Endothelial cell of umbilical vein (primary cell): ENCODE measurements at regions not wholly inside any gene's neighbourhood (a gene's known extent, or its start where the extent isn't known, plus 50 kb on each side); places are given as distances from the start of the nearest gene placed in this dataset.

ENCODE experiments used
- BruUV-seq: library from RNA; stranded (reverse); fragments of 400-500 nt; replicated peaks from 2 replicates; lab custom pipeline; 2021; lab: Mats Ljungman, UMichigan
- CTCF ChIA-PET: fragments of 300-600, 350-600 bp; sonication (Branson Sonifier 250); formaldehyde crosslinking; loops from one replicate; lab custom pipeline; 2021; ENCODE audit warnings: antibody characterized with exemption, inconsistent platforms; lab: Charles Lee
- POLR2A ChIA-PET: fragments of 300-600, 350-600 bp; sonication (Branson Sonifier 250); formaldehyde crosslinking; loops from one replicate; lab custom pipeline; 2021; ENCODE audit warnings: antibody characterized with exemption, inconsistent platforms; lab: Charles Lee
- DNase-seq: peaks from one replicate; pipeline ENCODE4 v3.0.0-alpha.2; 2011; ENCODE audit warnings: low read depth, low spot score
- FAIRE-seq: peaks from 2 replicates; lab custom pipeline; 2011; peaks lifted over from hg19 to GRCh38; lab: Jason Lieb, UNC
- H2AFZ ChIP-seq: 2 replicates; pipeline ENCODE4 v1.6.0; 2012; ENCODE audit warnings: low read depth, low read length, control low read depth, inconsistent platforms
- H3K27ac ChIP-seq: 2 replicates; pipeline ENCODE4 v1.5.1; 2011; ENCODE audit warnings: low read depth, mild to moderate bottlenecking, control low read depth, low read length, moderate library complexity; ENCODE audit not compliant: insufficient read depth
- H3K27me3 ChIP-seq, 2 experiments: 2 replicates each; pipeline versions ENCODE4 v1.6.0 to v1.6.1; 2011; ENCODE audit warnings: low read length in 2 of 2, mixed read lengths in 1 of 2; ENCODE audit not compliant: control insufficient read depth in 2 of 2, insufficient read depth in 2 of 2
- H3K36me3 ChIP-seq, 2 experiments: 2 replicates in 1 of 2; 3 replicates in 1 of 2; pipeline ENCODE4 v1.5.1; 2011; ENCODE audit warnings: low read length in 2 of 2, mild to moderate bottlenecking in 1 of 2, moderate library complexity in 1 of 2; ENCODE audit not compliant: control insufficient read depth in 2 of 2, insufficient read depth in 2 of 2; ENCODE audit errors: extremely low read depth in 1 of 2
- H3K4me1 ChIP-seq: 3 replicates; pipeline ENCODE4 v1.5.1; 2011; ENCODE audit warnings: mild to moderate bottlenecking, low read length; ENCODE audit not compliant: control insufficient read depth, insufficient read depth; ENCODE audit errors: extremely low read depth
- H3K4me2 ChIP-seq: 2 replicates; pipeline ENCODE4 v1.6.1; 2011; ENCODE audit warnings: low read length, control low read depth, mixed read lengths; ENCODE audit not compliant: insufficient read depth
- H3K4me3 ChIP-seq, 3 experiments: fragments of 200-600 bp in 1 of 3; sonication (generic), shearing (Covaris generic) in 1 of 3; replicated peaks in 1 of 3; 2 replicates each; pipeline ENCODE4 v1.5.1; 2011 to 2016; ENCODE audit warnings: control low read depth in 3 of 3, low read length in 3 of 3, mild to moderate bottlenecking in 2 of 3, inconsistent platforms in 1 of 3, low read depth in 1 of 3, moderate library complexity in 1 of 3; ENCODE audit not compliant: insufficient read depth in 1 of 3
- H3K79me2 ChIP-seq: 2 replicates; pipeline ENCODE4 v1.6.0; 2012; ENCODE audit warnings: low read length, inconsistent platforms; ENCODE audit not compliant: control insufficient read depth, insufficient read depth
- H3K9ac ChIP-seq: replicated peaks from 2 replicates; pipeline ENCODE3; 2011; ENCODE audit warnings: low read length, control low read depth; ENCODE audit not compliant: insufficient read depth; ENCODE audit errors: extremely low read depth
- H3K9me1 ChIP-seq: replicated peaks from 3 replicates; pipeline ENCODE4 v1.6.0; 2011; ENCODE audit warnings: mild to moderate bottlenecking, low read length; ENCODE audit not compliant: control insufficient read depth, insufficient read depth; ENCODE audit errors: extremely low read depth
- H3K9me3 ChIP-seq: replicated peaks from 2 replicates; pipeline ENCODE4 v1.5.1; 2012; ENCODE audit warnings: low read length, inconsistent platforms; ENCODE audit not compliant: control insufficient read depth, insufficient read depth
- H4K20me1 ChIP-seq: replicated peaks from 2 replicates; pipeline ENCODE3; 2011; ENCODE audit warnings: mild to moderate bottlenecking, low read length; ENCODE audit not compliant: control insufficient read depth, insufficient read depth; ENCODE audit errors: extremely low read depth
- EZH2 ChIP-seq: IDR thresholded peaks from 2 replicates; pipeline ENCODE4 v1.6.1; 2012; ENCODE audit warnings: borderline replicate concordance, low read depth, mild to moderate bottlenecking, moderate library complexity, low read length, inconsistent platforms; ENCODE audit not compliant: severe bottlenecking
- FOS ChIP-seq: IDR thresholded peaks from 2 replicates; pipeline ENCODE4 v1.6.1; 2011; ENCODE audit warnings: mild to moderate bottlenecking, low read length, moderate library complexity, borderline replicate concordance; ENCODE audit not compliant: insufficient read depth
- GATA2 ChIP-seq: IDR thresholded peaks from 2 replicates; pipeline ENCODE4 v1.7.0; 2011; ENCODE audit warnings: low read depth, mild to moderate bottlenecking, moderate library complexity, mixed read lengths, low read length; ENCODE audit not compliant: insufficient read length, insufficient read depth
- JUN ChIP-seq: IDR thresholded peaks from 2 replicates; pipeline ENCODE4 v1.6.1; 2011; ENCODE audit warnings: borderline replicate concordance, low read depth; ENCODE audit not compliant: insufficient read length, insufficient read depth
- MYC ChIP-seq: IDR thresholded peaks from one replicate; pipeline ENCODE4 v1.6.1; 2011; ENCODE audit warnings: mild to moderate bottlenecking, low read depth, low read length
- POLR2A ChIP-seq: IDR thresholded peaks from 2 replicates; pipeline ENCODE4 v1.6.1; 2012; ENCODE audit warnings: low read depth, mild to moderate bottlenecking, control low read depth, low read length
- POLR2AphosphoS5 ChIP-seq: IDR thresholded peaks from 2 replicates; pipeline ENCODE4 v1.6.1; 2012; ENCODE audit warnings: low read depth, mild to moderate bottlenecking, control low read depth, low read length, moderate library complexity; ENCODE audit not compliant: insufficient read depth
- dilution Hi-C: fragments of 300-500 bp; cut with MboI; formaldehyde crosslinking; loops from one replicate; pipeline ENCODE4 v1.15.0; 2019; ENCODE audit warnings: low sequenced_read_pairs; ENCODE audit not compliant: extremely low pct_ligation_motif_present
- intact Hi-C: fragments of 100-400 bp; cut with micrococcal nuclease; formaldehyde crosslinking; loops from one replicate; pipeline ENCODE4 v1.10.0; 2022
- TF ChIP-seq, protein P1 (sequence below), 2 donors: IDR thresholded peaks; 1 replicate in 1 of 2; 2 replicates in 1 of 2; pipeline ENCODE4 v1.5.1; 2011; ENCODE audit warnings: low read length in 2 of 2, mild to moderate bottlenecking in 2 of 2, moderate library complexity in 2 of 2, control low read depth in 1 of 2, inconsistent platforms in 1 of 2, low read depth in 1 of 2; ENCODE audit not compliant: insufficient read depth in 1 of 2; ENCODE audit errors: extremely low read depth in 1 of 2
- TF ChIP-seq, protein P2 (sequence below): IDR thresholded peaks from 2 replicates; pipeline ENCODE4 v1.6.1; 2011; ENCODE audit not compliant: insufficient read depth, insufficient read length

DNA sequence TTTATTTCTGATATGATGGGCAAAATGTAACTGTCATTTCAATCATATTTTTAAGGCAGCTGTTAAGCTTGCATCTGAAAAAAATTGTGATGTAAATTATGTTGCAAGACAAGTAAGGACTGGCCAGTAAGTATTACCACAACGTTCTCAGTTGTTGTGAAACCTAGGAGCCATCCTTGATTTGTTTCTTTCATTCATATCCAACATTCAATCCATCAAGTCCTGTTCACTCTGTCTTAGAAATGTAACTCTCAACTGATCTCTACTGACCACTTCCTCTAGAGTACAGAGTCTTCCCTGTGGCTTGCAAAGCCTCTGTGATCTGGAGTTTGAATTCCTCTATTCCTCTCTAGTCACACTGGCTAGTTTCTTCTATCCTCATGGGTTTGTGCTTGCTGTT lies 161.4 kb upstream of the MAD2L1 start:
- dilution Hi-C loops (no loop called here), intact Hi-C loops (no loop called here)
- Histone ChIP-seq H3K9ac (no peak overlapping the region), H3K4me2 (no peak overlapping the region), H3K27me3 (no peaks in the 10 kb centered on the region), H3K4me3 (no peak overlapping the region), H3K9me1 (no peaks in the 10 kb centered on the region), H3K4me1 (no peaks in the 10 kb centered on the region), H2AFZ (no peak overlapping the region), H3K36me3 (no peaks in the 10 kb centered on the region), H3K79me2 (no peaks in the 10 kb centered on the region), H3K27ac (no peak overlapping the region), H4K20me1 (no peaks in the 10 kb centered on the region), H3K9me3 (no peaks in the 10 kb centered on the region)
- ChIA-PET CTCF (no interaction called here), POLR2A (no interaction called here)
- DNase-seq = no peak
- TF ChIP-seq, protein P1, sequence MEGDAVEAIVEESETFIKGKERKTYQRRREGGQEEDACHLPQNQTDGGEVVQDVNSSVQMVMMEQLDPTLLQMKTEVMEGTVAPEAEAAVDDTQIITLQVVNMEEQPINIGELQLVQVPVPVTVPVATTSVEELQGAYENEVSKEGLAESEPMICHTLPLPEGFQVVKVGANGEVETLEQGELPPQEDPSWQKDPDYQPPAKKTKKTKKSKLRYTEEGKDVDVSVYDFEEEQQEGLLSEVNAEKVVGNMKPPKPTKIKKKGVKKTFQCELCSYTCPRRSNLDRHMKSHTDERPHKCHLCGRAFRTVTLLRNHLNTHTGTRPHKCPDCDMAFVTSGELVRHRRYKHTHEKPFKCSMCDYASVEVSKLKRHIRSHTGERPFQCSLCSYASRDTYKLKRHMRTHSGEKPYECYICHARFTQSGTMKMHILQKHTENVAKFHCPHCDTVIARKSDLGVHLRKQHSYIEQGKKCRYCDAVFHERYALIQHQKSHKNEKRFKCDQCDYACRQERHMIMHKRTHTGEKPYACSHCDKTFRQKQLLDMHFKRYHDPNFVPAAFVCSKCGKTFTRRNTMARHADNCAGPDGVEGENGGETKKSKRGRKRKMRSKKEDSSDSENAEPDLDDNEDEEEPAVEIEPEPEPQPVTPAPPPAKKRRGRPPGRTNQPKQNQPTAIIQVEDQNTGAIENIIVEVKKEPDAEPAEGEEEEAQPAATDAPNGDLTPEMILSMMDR (IDR thresholded peaks at IDR 0.05; ENCODE audit: extremely low read depth in 1 of 2, insufficient read depth in 1 of 2, low read depth in 1 of 2, low read length in 2 of 2) = no peak
- no peak for TF ChIP-seq POLR2AphosphoS5
- TF ChIP-seq EZH2 = no peak
- TF ChIP-seq POLR2A = no peak
- TF ChIP-seq MYC = no peak
- TF ChIP-seq GATA2 = no peak
- TF ChIP-seq, protein P2, sequence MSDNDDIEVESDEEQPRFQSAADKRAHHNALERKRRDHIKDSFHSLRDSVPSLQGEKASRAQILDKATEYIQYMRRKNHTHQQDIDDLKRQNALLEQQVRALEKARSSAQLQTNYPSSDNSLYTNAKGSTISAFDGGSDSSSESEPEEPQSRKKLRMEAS = no peak
- TF ChIP-seq JUN = no peak
- TF ChIP-seq FOS = no peak
- BruUV-seq = no TSS peak
- FAIRE-seq = no peak
